Loucy (cell line): ENCODE measurements at regions not wholly inside any gene's neighbourhood (a gene's known extent, or its start where the extent isn't known, plus 50 kb on each side); places are given as distances from the start of the nearest gene placed in this dataset.

Source experiments
- H2AFZ ChIP-seq: fragments of 200-600 bp; sonication (generic); 2 replicates; pipeline ENCODE4 v1.6.0; 2016; ENCODE audit warnings: antibody characterized with exemption, mild to moderate bottlenecking, low read length, moderate library complexity
- H3F3A ChIP-seq: fragments of 200-600 bp; 2 replicates; pipeline ENCODE4 v1.6.0; 2016; ENCODE audit warnings: antibody characterized with exemption, low read depth, mild to moderate bottlenecking
- H3K27me3 ChIP-seq: fragments of 200-600 bp; sonication (generic); 2 replicates; pipeline ENCODE4 v1.6.1; 2014; ENCODE audit warnings: low read length, mild to moderate bottlenecking; ENCODE audit not compliant: insufficient read depth, poor library complexity, severe bottlenecking
- H3K36me3 ChIP-seq: fragments of 200-600 bp; sonication (generic); 2 replicates; pipeline ENCODE4 v1.6.1; 2016; ENCODE audit warnings: low read length; ENCODE audit not compliant: insufficient read depth
- H3K4me1 ChIP-seq: fragments of 200-600 bp; sonication (generic); 2 replicates; pipeline ENCODE4 v1.5.1; 2014; ENCODE audit warnings: low read length, mild to moderate bottlenecking; ENCODE audit not compliant: insufficient read depth, poor library complexity, severe bottlenecking
- H3K4me2 ChIP-seq: fragments of 200-600 bp; sonication (generic); 2 replicates; pipeline ENCODE4 v1.6.0; 2014; ENCODE audit warnings: antibody characterized with exemption, low read length, low read depth, mild to moderate bottlenecking; ENCODE audit not compliant: poor library complexity, severe bottlenecking
- H3K4me3 ChIP-seq: fragments of 200-600 bp; sonication (generic); 2 replicates; pipeline ENCODE4 v1.5.1; 2014; ENCODE audit warnings: low read length, mild to moderate bottlenecking, mixed read lengths; ENCODE audit not compliant: poor library complexity, severe bottlenecking
- H3K79me2 ChIP-seq: fragments of 200-600 bp; sonication (generic); 2 replicates; pipeline ENCODE4 v1.6.1; 2014; ENCODE audit warnings: low read length; ENCODE audit not compliant: insufficient read depth
- H3K9ac ChIP-seq: fragments of 200-600 bp; sonication (generic); 2 replicates; pipeline ENCODE4 v1.6.0; 2014; ENCODE audit warnings: mild to moderate bottlenecking, low read depth, low read length, moderate library complexity; ENCODE audit not compliant: poor library complexity, severe bottlenecking
- H3K9me2 ChIP-seq: fragments of 200-600 bp; sonication (generic); replicated peaks from 2 replicates; pipeline ENCODE4 v1.6.1; 2016; ENCODE audit warnings: low read depth, low read length, mixed read lengths
- H3K9me3 ChIP-seq: fragments of 200-600 bp; sonication (generic); 2 replicates; pipeline ENCODE4 v1.6.1; 2014; ENCODE audit warnings: mild to moderate bottlenecking, antibody characterized with exemption, low read length, low read depth; ENCODE audit not compliant: insufficient read depth
- H4K20me1 ChIP-seq: fragments of 200-600 bp; sonication (generic); 2 replicates; pipeline ENCODE4 v1.6.0; 2014; ENCODE audit warnings: antibody characterized with exemption, low read length, mild to moderate bottlenecking; ENCODE audit not compliant: insufficient read depth, poor library complexity, severe bottlenecking
- EZH2phosphoT487 ChIP-seq: fragments of 200-600 bp; IDR thresholded peaks from 2 replicates; pipeline ENCODE4 v1.6.1; 2018; ENCODE audit warnings: antibody characterized with exemption, mild to moderate bottlenecking, moderate library complexity, borderline replicate concordance
- TF ChIP-seq, protein P1 (sequence below): fragments of 200-600 bp; sonication (generic); conservative IDR thresholded peaks from 2 replicates; pipeline ENCODE4 v1.5.1; 2014; ENCODE audit warnings: mild to moderate bottlenecking, antibody characterized with exemption, low read length

- no peak overlapping the region for H3K9ac ChIP-seq
- peaks cover 16% of the 10 kb centered on the region for H3K4me1 ChIP-seq
- H2AFZ ChIP-seq = peak overlapping the region; percentile 36; the same call in 1 of the 2 replicates
- H3K9me3 ChIP-seq = no peaks in the 10 kb centered on the region
- H3K36me3 ChIP-seq = no peaks in the 10 kb centered on the region
- H3F3A ChIP-seq = peaks cover 7% of the 10 kb centered on the region; the same call in 1 of the 2 replicates
- no peaks in the 10 kb centered on the region for H3K27me3 ChIP-seq
- H3K4me2 ChIP-seq = no peak overlapping the region
- no peaks in the 10 kb centered on the region for H3K79me2 ChIP-seq
- no peaks in the 10 kb centered on the region for H4K20me1 ChIP-seq
- H3K4me3 ChIP-seq = no peak overlapping the region
- H3K9me2 ChIP-seq = no peaks in the 10 kb centered on the region
- TF ChIP-seq, protein P1, sequence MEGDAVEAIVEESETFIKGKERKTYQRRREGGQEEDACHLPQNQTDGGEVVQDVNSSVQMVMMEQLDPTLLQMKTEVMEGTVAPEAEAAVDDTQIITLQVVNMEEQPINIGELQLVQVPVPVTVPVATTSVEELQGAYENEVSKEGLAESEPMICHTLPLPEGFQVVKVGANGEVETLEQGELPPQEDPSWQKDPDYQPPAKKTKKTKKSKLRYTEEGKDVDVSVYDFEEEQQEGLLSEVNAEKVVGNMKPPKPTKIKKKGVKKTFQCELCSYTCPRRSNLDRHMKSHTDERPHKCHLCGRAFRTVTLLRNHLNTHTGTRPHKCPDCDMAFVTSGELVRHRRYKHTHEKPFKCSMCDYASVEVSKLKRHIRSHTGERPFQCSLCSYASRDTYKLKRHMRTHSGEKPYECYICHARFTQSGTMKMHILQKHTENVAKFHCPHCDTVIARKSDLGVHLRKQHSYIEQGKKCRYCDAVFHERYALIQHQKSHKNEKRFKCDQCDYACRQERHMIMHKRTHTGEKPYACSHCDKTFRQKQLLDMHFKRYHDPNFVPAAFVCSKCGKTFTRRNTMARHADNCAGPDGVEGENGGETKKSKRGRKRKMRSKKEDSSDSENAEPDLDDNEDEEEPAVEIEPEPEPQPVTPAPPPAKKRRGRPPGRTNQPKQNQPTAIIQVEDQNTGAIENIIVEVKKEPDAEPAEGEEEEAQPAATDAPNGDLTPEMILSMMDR = no peak
- no peak for TF ChIP-seq EZH2phosphoT487
These were observed 101.8 kb downstream of the SPRY2 start for GRCh38 chr13:80239116-80239515.

GRCh38 chr13:80237646-80238045, 103.3 kb downstream of the SPRY2 start:
- H3K79me2 ChIP-seq = no peaks in the 10 kb centered on the region
- peaks cover 7% of the 10 kb centered on the region; the same call in 1 of the 2 replicates for H3F3A ChIP-seq
- no peaks in the 10 kb centered on the region for H4K20me1 ChIP-seq
- no peaks in the 10 kb centered on the region for H3K9me3 ChIP-seq
- no peaks in the 10 kb centered on the region for H3K27me3 ChIP-seq
- H3K4me2 ChIP-seq = no peak overlapping the region
- H3K9me2 ChIP-seq = no peaks in the 10 kb centered on the region
- H3K9ac ChIP-seq = no peak overlapping the region
- H3K36me3 ChIP-seq = no peaks in the 10 kb centered on the region
- peaks cover 16% of the 10 kb centered on the region for H3K4me1 ChIP-seq
- no peak overlapping the region for H3K4me3 ChIP-seq
- TF ChIP-seq, protein P1 = no peak
- no peak for TF ChIP-seq EZH2phosphoT487
- H2AFZ ChIP-seq = peak overlapping the region; percentile 13; the same call in 1 of the 2 replicates

DNA sequence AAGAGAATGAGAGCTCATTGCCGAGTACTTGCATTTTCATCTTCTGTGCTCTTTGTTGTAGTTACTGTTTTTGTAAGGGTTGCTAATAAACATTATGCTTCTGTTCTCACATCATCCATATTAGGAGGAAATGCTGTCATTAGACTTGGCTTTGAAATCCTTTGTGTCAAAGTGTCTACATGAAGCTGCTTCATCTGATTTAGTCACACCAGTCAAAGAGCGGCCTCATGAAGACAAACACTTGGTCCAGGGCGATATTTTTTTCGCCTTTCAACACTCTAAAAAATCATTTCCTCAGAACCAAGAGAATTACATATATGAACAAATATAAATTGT, 105.0 kb downstream of the SPRY2 start:
- H3K4me3 ChIP-seq = peak overlapping the region; percentile 69

More for the DNA sequence above, 105.0 kb downstream of the SPRY2 start:
- peaks cover 7% of the 10 kb centered on the region; the same call in 1 of the 2 replicates for H3F3A ChIP-seq
- peak overlapping the region; percentile 25 for H2AFZ ChIP-seq
- no peaks in the 10 kb centered on the region for H3K9me2 ChIP-seq
- TF ChIP-seq, protein P1 = no peak
- no peak for TF ChIP-seq EZH2phosphoT487
- no peaks in the 10 kb centered on the region for H4K20me1 ChIP-seq
- H3K4me1 ChIP-seq = peaks cover 16% of the 10 kb centered on the region
- H3K79me2 ChIP-seq = no peaks in the 10 kb centered on the region
- no peaks in the 10 kb centered on the region for H3K9me3 ChIP-seq
- H3K36me3 ChIP-seq = no peaks in the 10 kb centered on the region
- no peaks in the 10 kb centered on the region for H3K27me3 ChIP-seq
- peak overlapping the region; percentile 52 for H3K9ac ChIP-seq
- peak overlapping the region; percentile 97 for H3K4me2 ChIP-seq
